GM12891 (cell line): ENCODE measurements at regions not wholly inside any gene's neighbourhood (a gene's known extent, or its start where the extent isn't known, plus 50 kb on each side); places are given as distances from the start of the nearest gene placed in this dataset.

ENCODE experiments used
- DNase-seq: peaks from one replicate; pipeline ENCODE4 v3.0.0; 2011; ENCODE audit warnings: low spot score; ENCODE audit not compliant: insufficient read length
- FAIRE-seq: peaks from 2 replicates; lab custom pipeline; 2011; peaks lifted over from hg19 to GRCh38; lab: Jason Lieb, UNC
- PAX5 ChIP-seq: IDR thresholded peaks from 2 replicates; pipeline ENCODE4 v1.6.1; 2011; ENCODE audit warnings: low read length, moderate library complexity, mild to moderate bottlenecking; ENCODE audit not compliant: insufficient read depth, severe bottlenecking
- POLR2A ChIP-seq: IDR thresholded peaks from 2 replicates; pipeline ENCODE4 v1.6.1; 2011; ENCODE audit warnings: low read depth, low read length, control low read depth
- POLR2AphosphoS5 ChIP-seq: IDR thresholded peaks from 2 replicates; pipeline ENCODE4 v1.6.1; 2011; ENCODE audit warnings: low read depth, low read length, control low read depth
- POU2F2 ChIP-seq: IDR thresholded peaks from 2 replicates; pipeline ENCODE4 v1.6.1; 2011; ENCODE audit warnings: low read depth, mild to moderate bottlenecking, control low read depth, low read length, moderate library complexity
- SPI1 ChIP-seq: IDR thresholded peaks from 2 replicates; pipeline ENCODE4 v1.6.1; 2011; ENCODE audit warnings: low read depth, low read length, control low read depth
- TAF1 ChIP-seq: IDR thresholded peaks from 2 replicates; pipeline ENCODE4 v1.6.1; 2011; ENCODE audit warnings: low read depth, low read length, control low read depth

GRCh38 chr18:73079920-73080319, 212.1 kb upstream of the NETO1 start:
- no peak for FAIRE-seq
- TF ChIP-seq PAX5 (no peak), POLR2AphosphoS5 (no peak), POLR2A (no peak), SPI1 (peak; percentile 54)
- DNase-seq: no peak

- no peak for DNase-seq
- TF ChIP-seq SPI1: no peak
- no peak for TF ChIP-seq POU2F2
- no peak for TF ChIP-seq PAX5
- TF ChIP-seq POLR2A: no peak
- TF ChIP-seq TAF1: no peak
- TF ChIP-seq POLR2AphosphoS5: no peak
- FAIRE-seq: no peak
Observed at GRCh38 chr18:73060666-73061288, 193.0 kb upstream of the NETO1 start.

- no peak for FAIRE-seq
- no peak for DNase-seq
- TF ChIP-seq PAX5: no peak
- TF ChIP-seq TAF1: no peak
- TF ChIP-seq SPI1: no peak
- TF ChIP-seq POLR2A: no peak
- TF ChIP-seq POU2F2: no peak
- no peak for TF ChIP-seq POLR2AphosphoS5
Observed at GRCh38 chr18:73059280-73059679, 191.5 kb upstream of the NETO1 start.

GRCh38 chr18:73047688-73048087, 179.9 kb upstream of the NETO1 start:
- DNase-seq: no peak
- FAIRE-seq: no peak
- TF ChIP-seq SPI1: peak; percentile 78
- no peak for TF ChIP-seq POLR2AphosphoS5

GRCh38 chr18:73045037-73045436, 177.2 kb upstream of the NETO1 start:
- FAIRE-seq (no peak), DNase-seq (no peak)
- TF ChIP-seq SPI1 (no peak), TAF1 (no peak), POU2F2 (no peak), POLR2AphosphoS5 (no peak), PAX5 (no peak), POLR2A (no peak)

GRCh38 chr18:73043611-73044010, 175.8 kb upstream of the NETO1 start:
- no peak for FAIRE-seq
- TF ChIP-seq POU2F2 (no peak), PAX5 (no peak), SPI1 (no peak), POLR2AphosphoS5 (no peak), POLR2A (no peak), TAF1 (no peak)
- DNase-seq: no peak

GRCh38 chr18:73043211-73043610, 175.4 kb upstream of the NETO1 start:
- TF ChIP-seq POLR2AphosphoS5: no peak
- TF ChIP-seq POU2F2: no peak
- no peak for TF ChIP-seq PAX5
- no peak for TF ChIP-seq SPI1
- TF ChIP-seq TAF1: no peak
- no peak for TF ChIP-seq POLR2A
- FAIRE-seq (no peak), DNase-seq (no peak)

GRCh38 chr18:73040247-73040646, 172.5 kb upstream of the NETO1 start:
- TF ChIP-seq POLR2AphosphoS5 (no peak), POLR2A (no peak), TAF1 (no peak), SPI1 (no peak)
- no peak for DNase-seq
- peak; percentile 48 for FAIRE-seq

GRCh38 chr18:73038336-73038735, 170.5 kb upstream of the NETO1 start:
- no peak for TF ChIP-seq POLR2A
- peak; percentile 25; the same call in 1 of the 2 replicates for TF ChIP-seq SPI1
- no peak for FAIRE-seq
- no peak for DNase-seq

- FAIRE-seq (no peak), DNase-seq (no peak)
- TF ChIP-seq POLR2A (no peak), SPI1 (no peak), PAX5 (no peak), POLR2AphosphoS5 (no peak), TAF1 (no peak), POU2F2 (no peak)
Observed at GRCh38 chr18:73023975-73024374, 156.2 kb upstream of the NETO1 start.
